Transverse colon (tissue), 3 donors: ENCODE measurements at regions not wholly inside any gene's neighbourhood (a gene's known extent, or its start where the extent isn't known, plus 50 kb on each side); places are given as distances from the start of the nearest gene placed in this dataset.

Experiments used
- CTCF ChIP-seq, 5 experiments: fragments of 200-600 bp in 3 of 5; fragments of 450-650 bp in 2 of 5; sonication (generic) in 3 of 5; IDR thresholded peaks; 1 replicate in 2 of 5; 2 replicates in 3 of 5; pipeline ENCODE4 v1.5.1; 2016 to 2017; ENCODE audit warnings: antibody characterized with exemption in 5 of 5, inconsistent platforms in 3 of 5, mild to moderate bottlenecking in 2 of 5, moderate library complexity in 1 of 5
- EP300 ChIP-seq: sonication (generic); formaldehyde crosslinking; IDR thresholded peaks from one replicate; pipeline ENCODE4 v1.6.1; 2017; ENCODE audit warnings: antibody characterized with exemption, low read depth
- POLR2A ChIP-seq: fragments of 450-650 bp; IDR thresholded peaks from one replicate; pipeline ENCODE4 v1.6.1; 2016; ENCODE audit warnings: antibody characterized with exemption, mild to moderate bottlenecking, moderate library complexity

- TF ChIP-seq POLR2A, result no peak
- TF ChIP-seq EP300, result no peak
- no peak for TF ChIP-seq CTCF (IDR thresholded peaks at IDR 0.05)
Observed at GRCh38 chr18:61108706-61109105, 224.5 kb upstream of the CDH20 start.
